Colonic mucosa (tissue), 4 donors: ENCODE measurements at regions not wholly inside any gene's neighbourhood (a gene's known extent, or its start where the extent isn't known, plus 50 kb on each side); places are given as distances from the start of the nearest gene placed in this dataset.

ENCODE experiments used
- DNase-seq: peaks from one replicate; pipeline ENCODE4 v3.0.0-alpha.2; 2020
- H3K27ac ChIP-seq: fragments of 200-600 bp; one replicate; pipeline ENCODE4 v1.8.0; 2021
- H3K27me3 ChIP-seq: fragments of 200-600 bp; one replicate; pipeline ENCODE4 v1.8.0; 2021
- H3K36me3 ChIP-seq: fragments of 200-600 bp; one replicate; pipeline ENCODE4 v1.8.0; 2021
- H3K4me1 ChIP-seq: fragments of 200-600 bp; one replicate; pipeline ENCODE4 v1.8.0; 2021; ENCODE audit warnings: mild to moderate bottlenecking
- H3K4me3 ChIP-seq: fragments of 200-600 bp; one replicate; pipeline ENCODE4 v1.8.0; 2021
- H3K9ac ChIP-seq, 2 donors: one replicate each; pipeline ENCODE4 v1.7.0; 2013; ENCODE audit warnings: control low read depth in 2 of 2, low read depth in 2 of 2, low read length in 2 of 2
- H3K9me3 ChIP-seq: fragments of 200-600 bp; one replicate; pipeline ENCODE4 v1.8.0; 2021
- intact Hi-C: fragments of 100-400 bp; cut with DNase I; formaldehyde crosslinking; loops from one replicate; pipeline ENCODE4 v1.14.1; 2022
- TF ChIP-seq, protein P1 (sequence below): fragments of 200-600 bp; IDR thresholded peaks from one replicate; pipeline ENCODE4 v1.8.0; 2022; ENCODE audit warnings: antibody characterized with exemption, mild to moderate bottlenecking
- donor health status: healthy.
- donor health status: DM: no; HTN: no; CAD: no.
- donor health status: DM: no; HTN: no; CAD: no.

DNA sequence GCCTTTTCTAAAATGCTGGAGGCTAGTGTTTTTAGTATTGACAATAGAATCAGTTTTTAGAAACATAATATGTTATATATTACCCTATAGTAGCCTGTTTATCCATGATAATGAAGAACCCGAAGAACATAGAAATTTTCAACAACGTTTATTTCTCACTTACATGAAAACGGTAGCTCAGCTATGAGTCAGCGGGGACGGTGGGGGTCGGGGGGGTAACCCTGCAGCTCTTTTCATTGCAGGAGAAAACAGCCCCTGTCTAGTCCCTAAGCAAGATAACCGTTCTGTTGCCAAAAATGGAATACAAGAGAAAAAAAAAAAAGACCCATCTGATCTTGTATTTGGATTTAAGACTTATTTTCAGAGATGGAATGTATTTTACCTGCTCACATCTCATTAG, 1758.4 kb upstream of the AGA start:
- H3K27ac ChIP-seq, result no peak overlapping the region
- intact Hi-C loops, result no loop called here
- no peaks in the 10 kb centered on the region for H3K4me1 ChIP-seq
- TF ChIP-seq, protein P1, sequence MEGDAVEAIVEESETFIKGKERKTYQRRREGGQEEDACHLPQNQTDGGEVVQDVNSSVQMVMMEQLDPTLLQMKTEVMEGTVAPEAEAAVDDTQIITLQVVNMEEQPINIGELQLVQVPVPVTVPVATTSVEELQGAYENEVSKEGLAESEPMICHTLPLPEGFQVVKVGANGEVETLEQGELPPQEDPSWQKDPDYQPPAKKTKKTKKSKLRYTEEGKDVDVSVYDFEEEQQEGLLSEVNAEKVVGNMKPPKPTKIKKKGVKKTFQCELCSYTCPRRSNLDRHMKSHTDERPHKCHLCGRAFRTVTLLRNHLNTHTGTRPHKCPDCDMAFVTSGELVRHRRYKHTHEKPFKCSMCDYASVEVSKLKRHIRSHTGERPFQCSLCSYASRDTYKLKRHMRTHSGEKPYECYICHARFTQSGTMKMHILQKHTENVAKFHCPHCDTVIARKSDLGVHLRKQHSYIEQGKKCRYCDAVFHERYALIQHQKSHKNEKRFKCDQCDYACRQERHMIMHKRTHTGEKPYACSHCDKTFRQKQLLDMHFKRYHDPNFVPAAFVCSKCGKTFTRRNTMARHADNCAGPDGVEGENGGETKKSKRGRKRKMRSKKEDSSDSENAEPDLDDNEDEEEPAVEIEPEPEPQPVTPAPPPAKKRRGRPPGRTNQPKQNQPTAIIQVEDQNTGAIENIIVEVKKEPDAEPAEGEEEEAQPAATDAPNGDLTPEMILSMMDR, result no peak
- H3K9me3 ChIP-seq, result no peaks in the 10 kb centered on the region
- no peak overlapping the region for H3K9ac ChIP-seq
- H3K27me3 ChIP-seq, result no peaks in the 10 kb centered on the region
- H3K4me3 ChIP-seq, result no peak overlapping the region
- H3K36me3 ChIP-seq, result no peaks in the 10 kb centered on the region
- no peak for DNase-seq

DNA sequence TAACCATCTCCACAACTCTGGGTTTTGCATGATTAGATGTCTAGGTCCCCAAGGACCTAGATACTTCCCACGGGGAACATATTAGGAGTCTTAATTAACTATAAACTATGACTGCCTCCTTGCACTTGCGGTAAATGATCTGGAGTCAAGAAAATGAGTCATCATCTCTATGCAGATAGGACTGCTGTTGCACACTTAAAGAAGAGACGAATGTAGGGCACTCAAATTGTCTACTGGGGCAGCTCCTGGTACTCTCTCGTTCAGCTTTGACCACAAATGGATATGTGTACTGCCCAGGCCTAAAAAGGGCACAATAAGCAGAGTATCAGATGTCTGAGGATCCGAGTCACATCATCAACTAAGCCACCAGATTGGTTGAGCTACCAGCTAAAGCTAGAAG, 1783.4 kb upstream of the AGA start:
- Histone ChIP-seq H3K27me3 (no peaks in the 10 kb centered on the region), H3K36me3 (no peaks in the 10 kb centered on the region), H3K27ac (no peak overlapping the region), H3K4me1 (no peaks in the 10 kb centered on the region), H3K4me3 (no peak overlapping the region), H3K9ac (no peak overlapping the region), H3K9me3 (no peaks in the 10 kb centered on the region)
- DNase-seq, result no peak
- TF ChIP-seq, protein P1, result no peak
- intact Hi-C loops, result no loop called here

DNA sequence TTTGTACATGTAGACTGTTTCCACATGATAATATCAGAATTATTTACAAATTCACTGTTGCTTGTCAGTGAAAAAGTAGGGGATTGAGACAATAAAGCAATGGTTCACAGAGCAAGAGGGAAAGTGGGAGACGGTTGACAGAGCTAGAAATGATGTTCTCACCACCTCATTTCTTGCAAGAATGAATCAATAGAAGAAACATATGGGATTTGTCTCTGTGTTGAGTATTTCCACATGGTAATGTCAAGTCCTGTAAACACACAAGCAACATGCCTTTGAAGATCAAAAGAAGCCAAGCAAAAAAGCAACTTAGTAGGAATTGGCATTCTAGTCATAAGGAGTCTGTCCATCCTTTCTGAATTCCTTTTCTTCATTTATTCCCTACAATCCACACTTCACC, 1806.6 kb upstream of the AGA start:
- Histone ChIP-seq H3K4me3 (no peak overlapping the region), H3K36me3 (no peaks in the 10 kb centered on the region), H3K27me3 (no peaks in the 10 kb centered on the region), H3K4me1 (no peaks in the 10 kb centered on the region), H3K27ac (no peak overlapping the region), H3K9ac (no peak overlapping the region), H3K9me3 (peaks cover 3% of the 10 kb centered on the region)
- intact Hi-C loops, result no loop called here
- TF ChIP-seq, protein P1, result no peak
- DNase-seq, result no peak

DNA sequence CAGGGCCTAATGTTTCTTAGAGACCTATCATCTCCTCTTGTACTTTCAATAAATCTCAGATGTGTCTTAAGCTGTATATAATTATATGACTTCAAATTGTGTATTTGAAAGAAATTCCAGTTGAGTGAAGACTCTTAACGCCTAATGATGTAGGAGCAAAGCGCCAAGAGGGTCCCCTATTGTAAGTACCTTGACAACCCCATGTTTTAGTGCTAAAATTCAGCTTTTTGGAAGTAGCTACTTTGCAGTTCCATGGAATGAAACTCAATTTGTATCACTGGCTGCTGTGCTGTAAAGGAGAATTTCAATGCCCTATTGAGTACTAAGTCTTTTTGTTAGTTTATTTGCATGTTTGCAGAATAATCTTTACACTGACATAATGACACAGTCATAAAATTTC, 1826.6 kb upstream of the AGA start:
- intact Hi-C loops, result no loop called here
- DNase-seq, result no peak
- Histone ChIP-seq H3K9me3 (no peaks in the 10 kb centered on the region), H3K9ac (no peak overlapping the region), H3K4me3 (no peak overlapping the region), H3K36me3 (no peaks in the 10 kb centered on the region), H3K4me1 (no peaks in the 10 kb centered on the region), H3K27me3 (no peaks in the 10 kb centered on the region), H3K27ac (no peak overlapping the region)
- TF ChIP-seq, protein P1, result no peak

DNA sequence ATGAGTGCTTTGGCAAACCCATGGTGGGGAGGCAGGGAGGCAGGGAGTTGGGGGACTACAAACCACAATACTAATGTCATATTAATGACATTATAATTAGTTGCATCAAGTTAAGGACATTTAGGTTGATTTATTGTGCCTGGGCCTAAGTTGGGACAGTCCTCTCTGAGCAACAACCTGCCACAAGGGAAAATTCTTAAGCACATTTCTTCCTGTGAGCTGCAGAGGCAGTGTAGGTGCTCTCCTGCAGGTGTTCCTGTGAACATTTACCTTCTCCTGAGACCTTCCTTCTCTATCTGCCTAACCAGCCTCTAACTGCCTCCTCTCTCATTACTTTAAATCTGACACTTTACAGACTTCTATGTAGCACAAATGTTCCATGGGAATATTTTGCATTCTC, 1830.0 kb upstream of the AGA start:
- no peaks in the 10 kb centered on the region for H3K36me3 ChIP-seq
- H3K9me3 ChIP-seq, result no peaks in the 10 kb centered on the region
- no peaks in the 10 kb centered on the region for H3K4me1 ChIP-seq
- DNase-seq, result no peak
- H3K27me3 ChIP-seq, result no peaks in the 10 kb centered on the region
- no peak overlapping the region for H3K4me3 ChIP-seq
- intact Hi-C loops, result no loop called here
- no peak overlapping the region for H3K27ac ChIP-seq
- TF ChIP-seq, protein P1, result no peak
- H3K9ac ChIP-seq, result no peak overlapping the region

DNA sequence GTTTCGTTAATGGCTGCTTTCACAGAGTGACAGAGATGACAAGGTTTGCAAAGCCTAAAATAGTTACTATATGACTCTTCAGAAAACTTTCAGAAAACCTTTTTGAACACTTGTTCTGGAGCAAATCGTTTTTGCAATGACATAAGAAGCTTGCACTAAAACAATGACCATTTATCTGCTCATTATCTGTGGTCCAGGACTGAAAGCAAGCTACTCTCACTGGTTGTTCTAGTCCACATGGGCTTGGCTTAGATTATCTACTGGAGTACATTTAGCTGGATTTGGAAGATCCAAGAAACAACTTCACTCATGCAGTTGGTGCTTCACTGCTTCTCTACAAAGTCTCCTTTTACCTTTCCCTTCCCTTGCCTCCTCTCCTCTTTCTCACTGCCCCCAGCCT, 1836.4 kb upstream of the AGA start:
- intact Hi-C loops, result no loop called here
- H3K9ac ChIP-seq, result no peak overlapping the region
- no peak overlapping the region for H3K27ac ChIP-seq
- no peak overlapping the region for H3K4me3 ChIP-seq
- no peak for DNase-seq
- no peaks in the 10 kb centered on the region for H3K9me3 ChIP-seq
- no peaks in the 10 kb centered on the region for H3K36me3 ChIP-seq
- TF ChIP-seq, protein P1, result no peak
- H3K4me1 ChIP-seq, result no peaks in the 10 kb centered on the region
- H3K27me3 ChIP-seq, result no peaks in the 10 kb centered on the region
